K562 (cell line): ENCODE measurements at regions not wholly inside any gene's neighbourhood (a gene's known extent, or its start where the extent isn't known, plus 50 kb on each side); places are given as distances from the start of the nearest gene placed in this dataset.
A peak's percentile ranks its signal among the peaks of the same experiment; 100 is the strongest.

Source experiments
- BRD4 ChIP-seq: fragments of 200-600 bp; sonication (generic); IDR thresholded peaks from 2 replicates; pipeline ENCODE4 v1.6.1; 2017; ENCODE audit warnings: inconsistent platforms
- C11orf30 ChIP-seq: fragments of 450-650 bp; IDR thresholded peaks from 2 replicates; pipeline ENCODE4 v1.6.1; 2016; ENCODE audit warnings: low read depth, mild to moderate bottlenecking
- ESRRB ChIP-seq: fragments of 250-450 bp; sonication (Bioruptor Pico); IDR thresholded peaks from 2 replicates; pipeline ENCODE4 v1.5.0; 2020; ENCODE audit warnings: mild to moderate bottlenecking, moderate library complexity, borderline replicate concordance
- FOXJ3 ChIP-seq: sonication (generic); formaldehyde crosslinking; IDR thresholded peaks from 2 replicates; pipeline ENCODE4 v1.4.0; 2020; ENCODE audit warnings: mild to moderate bottlenecking, missing genetic modification reagents
- HDAC8 ChIP-seq: fragments of 450-650 bp; IDR thresholded peaks from 2 replicates; pipeline ENCODE4 v1.6.1; 2016; ENCODE audit warnings: mild to moderate bottlenecking, missing genetic modification characterization, moderate library complexity, missing compliant biosample characterization
- JUN ChIP-seq, 2 experiments: sonication (generic) in 1 of 2; formaldehyde crosslinking in 1 of 2; IDR thresholded peaks; 2 replicates each; pipeline versions ENCODE4 v1.6.1 to v1.8.0; 2012 to 2022; ENCODE audit warnings: borderline replicate concordance in 2 of 2, mild to moderate bottlenecking in 2 of 2, improper control_type of control experiment in 1 of 2, low read depth in 1 of 2, low read length in 1 of 2, missing genetic modification reagents in 1 of 2
- MBD2 ChIP-seq: sonication (generic); IDR thresholded peaks from 2 replicates; pipeline ENCODE4 v1.6.1; 2016; ENCODE audit warnings: low read depth, borderline replicate concordance
- POLR2H ChIP-seq: IDR thresholded peaks from 2 replicates; pipeline ENCODE4 v1.6.1; 2016; ENCODE audit warnings: missing genetic modification characterization, low read depth, mild to moderate bottlenecking, control low read depth, missing compliant biosample characterization, moderate library complexity
- RFX7 ChIP-seq: fragments of 250-450 bp; sonication (Bioruptor Pico); IDR thresholded peaks from 2 replicates; pipeline ENCODE4 v1.5.1; 2021; ENCODE audit warnings: mild to moderate bottlenecking
- RREB1 ChIP-seq: fragments of 250-450 bp; sonication (Bioruptor Pico); IDR thresholded peaks from 2 replicates; pipeline ENCODE4 v1.4.0; 2020
- SIX5 ChIP-seq, 2 experiments: IDR thresholded peaks; 2 replicates each; pipeline ENCODE4 v1.6.1; 2011; ENCODE audit warnings: low read length in 2 of 2, borderline replicate concordance in 1 of 2, low read depth in 1 of 2, mild to moderate bottlenecking in 1 of 2, moderate library complexity in 1 of 2; ENCODE audit not compliant: insufficient read depth in 1 of 2
- SREBF2 ChIP-seq: sonication (generic); formaldehyde crosslinking; IDR thresholded peaks from 2 replicates; pipeline ENCODE4 v1.4.0; 2020; ENCODE audit warnings: mild to moderate bottlenecking, missing genetic modification reagents
- SRSF7 ChIP-seq: fragments of 200-400 bp; formaldehyde crosslinking; optimal IDR thresholded peaks from 2 replicates; pipeline ENCODE3; 2017; ENCODE audit warnings: mild to moderate bottlenecking, low read depth, low read length
- ZBTB43 ChIP-seq: sonication (generic); formaldehyde crosslinking; IDR thresholded peaks from 2 replicates; pipeline ENCODE4 v1.8.0; 2023; ENCODE audit warnings: mild to moderate bottlenecking, missing genetic modification reagents
- ZNF3 ChIP-seq: fragments of 250-450 bp; sonication (Bioruptor Pico); IDR thresholded peaks from 2 replicates; pipeline ENCODE4 v1.5.0; 2021; ENCODE audit warnings: mild to moderate bottlenecking, moderate library complexity
- ZNF79 ChIP-seq: fragments of 250-450 bp; sonication (Bioruptor Pico); IDR thresholded peaks from 2 replicates; pipeline ENCODE4 v1.4.0; 2020; ENCODE audit warnings: low read depth, mild to moderate bottlenecking, moderate library complexity
- TF ChIP-seq, protein P1 (sequence below), 3 experiments: fragments of 200-800 bp in 1 of 3; sonication (Bioruptor generic) in 1 of 3; sonication (generic) in 1 of 3; formaldehyde crosslinking in 1 of 3; IDR thresholded peaks; 2 replicates each; pipeline versions ENCODE4 v1.6.1 to v1.8.0; 2016 to 2022; ENCODE audit warnings: mild to moderate bottlenecking in 2 of 3, missing compliant biosample characterization in 2 of 3, missing genetic modification characterization in 2 of 3, missing genetic modification reagents in 1 of 3
- TF ChIP-seq, protein P2 (sequence below): sonication (generic); formaldehyde crosslinking; IDR thresholded peaks from 2 replicates; pipeline ENCODE4 v1.9.0; 2022; ENCODE audit warnings: mild to moderate bottlenecking, missing genetic modification reagents
- TF ChIP-seq, protein P3 (sequence below): sonication (generic); formaldehyde crosslinking; IDR thresholded peaks from 2 replicates; pipeline ENCODE4 v1.5.0; 2020; ENCODE audit warnings: missing genetic modification reagents

GRCh38 chr2:58688813-58689212 is 447.7 kb upstream of the FANCL start (continued):
- TF ChIP-seq ZBTB43 (no peak), ESRRB (CRISPR knock-in tag) (no peak), ZNF79 (CRISPR knock-in tag) (no peak), RFX7 (no peak), SIX5 (IDR thresholded peaks at IDR 0.05; ENCODE audit: borderline replicate concordance in 1 of 2, insufficient read depth in 1 of 2, low read depth in 1 of 2, low read length in 2 of 2) (no peak), BRD4 (no peak), JUN (IDR thresholded peaks at IDR 0.05; ENCODE audit: borderline replicate concordance, low read depth, low read length) (no peak), JUN (CRISPR knock-in tag; IDR thresholded peaks at IDR 0.05; ENCODE audit: borderline replicate concordance) (no peak), POLR2H (tag) (no peak), FOXJ3 (CRISPR knock-in tag) (no peak), SRSF7 (no peak), SREBF2 (no peak), ZNF3 (CRISPR knock-in tag) (no peak), C11orf30 (no peak), RREB1 (CRISPR knock-in tag) (no peak), MBD2 (0 out of 2 replicates have a peak, but pooled peaks have one; percentile 27), HDAC8 (tag) (no peak)
- TF ChIP-seq, protein P1, sequence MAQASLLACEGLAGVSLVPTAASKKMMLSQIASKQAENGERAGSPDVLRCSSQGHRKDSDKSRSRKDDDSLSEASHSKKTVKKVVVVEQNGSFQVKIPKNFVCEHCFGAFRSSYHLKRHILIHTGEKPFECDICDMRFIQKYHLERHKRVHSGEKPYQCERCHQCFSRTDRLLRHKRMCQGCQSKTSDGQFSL (CRISPR knock-in tag; IDR thresholded peaks at IDR 0.05), result no peak
- TF ChIP-seq, protein P1 (tag; IDR thresholded peaks at IDR 0.05), result no peak
- TF ChIP-seq, protein P2, sequence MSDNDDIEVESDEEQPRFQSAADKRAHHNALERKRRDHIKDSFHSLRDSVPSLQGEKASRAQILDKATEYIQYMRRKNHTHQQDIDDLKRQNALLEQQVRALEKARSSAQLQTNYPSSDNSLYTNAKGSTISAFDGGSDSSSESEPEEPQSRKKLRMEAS (CRISPR knock-in tag), result no peak
- TF ChIP-seq, protein P3, sequence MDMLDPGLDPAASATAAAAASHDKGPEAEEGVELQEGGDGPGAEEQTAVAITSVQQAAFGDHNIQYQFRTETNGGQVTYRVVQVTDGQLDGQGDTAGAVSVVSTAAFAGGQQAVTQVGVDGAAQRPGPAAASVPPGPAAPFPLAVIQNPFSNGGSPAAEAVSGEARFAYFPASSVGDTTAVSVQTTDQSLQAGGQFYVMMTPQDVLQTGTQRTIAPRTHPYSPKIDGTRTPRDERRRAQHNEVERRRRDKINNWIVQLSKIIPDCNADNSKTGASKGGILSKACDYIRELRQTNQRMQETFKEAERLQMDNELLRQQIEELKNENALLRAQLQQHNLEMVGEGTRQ (CRISPR knock-in tag), result no peak
